NB4 (cell line): ENCODE measurements at regions not wholly inside any gene's neighbourhood (a gene's known extent, or its start where the extent isn't known, plus 50 kb on each side); places are given as distances from the start of the nearest gene placed in this dataset.

ENCODE experiments used
- DNase-seq: peaks from one replicate; pipeline ENCODE4 v3.0.0; 2010; ENCODE audit warnings: low read depth
- H3K4me3 ChIP-seq: one replicate; pipeline ENCODE4 v1.5.1; 2011; ENCODE audit warnings: mild to moderate bottlenecking, low read depth, low read length, moderate library complexity
- CTCF ChIP-seq: IDR thresholded peaks from one replicate; pipeline ENCODE4 v1.5.1; 2012; ENCODE audit warnings: low read depth, low read length
- MAX ChIP-seq: IDR thresholded peaks from 2 replicates; pipeline ENCODE4 v1.6.1; 2011; ENCODE audit warnings: low read depth, low read length
- MYC ChIP-seq: IDR thresholded peaks from 2 replicates; pipeline ENCODE4 v1.6.1; 2011; ENCODE audit warnings: low read depth, low read length
- POLR2A ChIP-seq: IDR thresholded peaks from 2 replicates; pipeline ENCODE4 v1.6.1; 2011; ENCODE audit warnings: mild to moderate bottlenecking; ENCODE audit not compliant: insufficient read length; ENCODE audit errors: extremely low read depth

GRCh38 chr2:104545055-104545454 lies 308.9 kb upstream of the POU3F3 start:
- TF ChIP-seq MYC: no peak
- no peak for TF ChIP-seq MAX
- no peak for TF ChIP-seq POLR2A
- no peak for TF ChIP-seq CTCF
- H3K4me3 ChIP-seq: no peak overlapping the region
- DNase-seq: no peak

- no peak overlapping the region for H3K4me3 ChIP-seq
- TF ChIP-seq CTCF: no peak
- no peak for TF ChIP-seq MYC
- no peak for TF ChIP-seq POLR2A
- no peak for TF ChIP-seq MAX
- DNase-seq: no peak
Observed at GRCh38 chr2:104546537-104546936, 307.4 kb upstream of the POU3F3 start.

- no peak for DNase-seq
- H3K4me3 ChIP-seq: no peak overlapping the region
- TF ChIP-seq CTCF: no peak
- no peak for TF ChIP-seq MAX
- no peak for TF ChIP-seq POLR2A
- no peak for TF ChIP-seq MYC
Observed at GRCh38 chr2:104547221-104547620, 306.7 kb upstream of the POU3F3 start.

GRCh38 chr2:104561251-104561650 lies 292.7 kb upstream of the POU3F3 start:
- TF ChIP-seq MYC (no peak), MAX (no peak), CTCF (no peak), POLR2A (no peak)
- no peak overlapping the region for H3K4me3 ChIP-seq
- DNase-seq: no peak

- DNase-seq: no peak
- no peak for TF ChIP-seq CTCF
- TF ChIP-seq MAX: no peak
- no peak for TF ChIP-seq MYC
- no peak for TF ChIP-seq POLR2A
- H3K4me3 ChIP-seq: no peak overlapping the region
Observed at GRCh38 chr2:104562537-104562936, 291.4 kb upstream of the POU3F3 start.

GRCh38 chr2:104563398-104563996 lies 290.4 kb upstream of the POU3F3 start:
- DNase-seq: no peak
- no peak for TF ChIP-seq MYC
- TF ChIP-seq MAX: no peak
- no peak for TF ChIP-seq CTCF
- no peak for TF ChIP-seq POLR2A
- H3K4me3 ChIP-seq: no peak overlapping the region
